ENCODE measurements at regions not wholly inside any gene's neighbourhood (a gene's known extent, or its start where the extent isn't known, plus 50 kb on each side); places are given as distances from the start of the nearest gene placed in this dataset.
"Not testable (repeated sequence)": the region's sequence is repeated elsewhere in the genome, so short reads cannot be mapped to it uniquely, and the experiment has no call there.

- H2AFZ ChIP-seq (ENCODE audit: low read length): no peak overlapping the region
- no peak overlapping the region for H3K4me2 ChIP-seq (ENCODE audit: low read depth, low read length, poor library complexity, severe bottlenecking)
- DNase-seq: no peak
- no peaks in the 10 kb centered on the region for H3K9me2 ChIP-seq (replicated peaks; ENCODE audit: insufficient read depth, low read length)
- no peaks in the 10 kb centered on the region for H3K79me2 ChIP-seq (ENCODE audit: low read length)
- no peak overlapping the region for H3K27ac ChIP-seq (ENCODE audit: low read length)
- no peak overlapping the region for H3K9ac ChIP-seq (ENCODE audit: low read length)
- H3K9me3 ChIP-seq (ENCODE audit: low read length): no peaks in the 10 kb centered on the region
- no peaks in the 10 kb centered on the region for H3K27me3 ChIP-seq (ENCODE audit: low read length)
- no peaks in the 10 kb centered on the region for H3K4me1 ChIP-seq (ENCODE audit: low read length)
- H3K4me3 ChIP-seq (ENCODE audit: low read length): no peak overlapping the region
- no peaks in the 10 kb centered on the region for H4K20me1 ChIP-seq (ENCODE audit: insufficient read depth, low read depth, low read length)
- H3K36me3 ChIP-seq (ENCODE audit: insufficient read depth, low read length): no peaks in the 10 kb centered on the region
Measured at GRCh38 chr9:106220415-106220814, 526.1 kb downstream of the TMEM38B start.

DNA sequence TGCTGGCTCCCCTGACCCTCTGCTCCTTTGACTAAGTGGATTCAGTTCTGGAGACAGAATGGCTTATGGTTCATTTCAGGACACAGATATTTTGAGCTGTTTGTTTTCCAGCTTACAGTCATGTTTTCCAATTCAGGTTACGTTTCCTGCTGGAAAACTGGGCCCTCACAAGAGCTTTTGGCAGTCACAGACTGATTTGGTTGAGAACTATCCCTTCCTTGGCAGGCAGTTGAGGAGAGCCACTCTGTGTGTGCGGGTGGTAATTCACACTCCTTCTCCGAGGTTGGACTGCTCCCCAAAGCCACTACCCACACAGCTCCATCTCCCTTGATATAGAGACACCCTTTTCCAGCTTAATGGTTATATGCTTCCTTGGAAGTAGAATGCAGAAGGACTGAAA, 534.5 kb downstream of the TMEM38B start:
- DNase-seq: no peak
- Histone ChIP-seq H3K9me3 (ENCODE audit: low read length) (no peaks in the 10 kb centered on the region), H3K9me2 (replicated peaks; ENCODE audit: insufficient read depth, low read length) (no peaks in the 10 kb centered on the region), H3K9ac (ENCODE audit: low read length) (no peak overlapping the region), H3K36me3 (ENCODE audit: insufficient read depth, low read length) (no peaks in the 10 kb centered on the region), H3K27ac (ENCODE audit: low read length) (no peak overlapping the region), H2AFZ (ENCODE audit: low read length) (no peak overlapping the region), H4K20me1 (ENCODE audit: insufficient read depth, low read depth, low read length) (no peaks in the 10 kb centered on the region), H3K4me1 (ENCODE audit: low read length) (peaks cover 4% of the 10 kb centered on the region; the same call in 1 of the 2 replicates), H3K4me2 (ENCODE audit: low read depth, low read length, poor library complexity, severe bottlenecking) (no peak overlapping the region), H3K27me3 (ENCODE audit: low read length) (no peaks in the 10 kb centered on the region), H3K4me3 (ENCODE audit: low read length) (no peak overlapping the region), H3K79me2 (ENCODE audit: low read length) (no peaks in the 10 kb centered on the region)

DNA sequence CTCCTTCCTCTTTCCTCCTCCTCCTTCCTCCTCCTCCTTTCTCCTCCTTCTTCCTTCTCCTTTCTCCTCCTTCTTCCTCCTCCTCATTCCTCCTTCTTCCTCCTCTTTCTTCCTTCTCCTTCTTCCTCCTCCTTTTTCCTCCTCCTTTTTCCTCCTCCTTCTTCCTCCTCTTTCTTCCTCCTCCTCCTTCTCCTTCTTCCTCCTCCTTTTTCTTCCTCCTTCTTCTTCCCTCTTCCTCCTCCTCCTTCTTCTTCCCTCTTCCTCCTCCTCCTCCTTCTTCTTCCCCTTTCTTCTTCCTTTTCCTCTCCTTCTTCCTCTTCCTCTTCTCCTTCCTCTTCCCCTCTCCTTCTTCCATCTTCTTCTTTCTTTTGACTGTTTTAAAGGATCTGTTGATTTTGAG, 538.8 kb downstream of the TMEM38B start:
- Histone ChIP-seq H3K4me1 (ENCODE audit: low read length) (no peaks in the 10 kb centered on the region), H3K9me3 (ENCODE audit: low read length) (no peaks in the 10 kb centered on the region), H3K27ac (ENCODE audit: low read length) (no peak overlapping the region), H3K9me2 (replicated peaks; ENCODE audit: insufficient read depth, low read length) (no peaks in the 10 kb centered on the region), H3K79me2 (ENCODE audit: low read length) (no peaks in the 10 kb centered on the region), H3K4me2 (ENCODE audit: low read depth, low read length, poor library complexity, severe bottlenecking) (no peak overlapping the region), H3K27me3 (ENCODE audit: low read length) (no peaks in the 10 kb centered on the region), H4K20me1 (ENCODE audit: insufficient read depth, low read depth, low read length) (no peaks in the 10 kb centered on the region), H2AFZ (ENCODE audit: low read length) (no peak overlapping the region), H3K9ac (ENCODE audit: low read length) (no peak overlapping the region), H3K36me3 (ENCODE audit: insufficient read depth, low read length) (no peaks in the 10 kb centered on the region), H3K4me3 (ENCODE audit: low read length) (no peak overlapping the region)
- DNase-seq: no peak

- not testable (repeated sequence) for H3K9ac ChIP-seq (ENCODE audit: low read length); H3K79me2 ChIP-seq (ENCODE audit: low read length); H3K9me3 ChIP-seq (ENCODE audit: low read length); H3K4me3 ChIP-seq (ENCODE audit: low read length); H3K4me1 ChIP-seq (ENCODE audit: low read length); H2AFZ ChIP-seq (ENCODE audit: low read length); H3K27ac ChIP-seq (ENCODE audit: low read length); H3K27me3 ChIP-seq (ENCODE audit: low read length); H4K20me1 ChIP-seq (ENCODE audit: insufficient read depth, low read depth, low read length); H3K4me2 ChIP-seq (ENCODE audit: low read depth, low read length, poor library complexity, severe bottlenecking); H3K36me3 ChIP-seq (ENCODE audit: insufficient read depth, low read length); H3K9me2 ChIP-seq (replicated peaks; ENCODE audit: insufficient read depth, low read length); DNase-seq
Measured at GRCh38 chr9:106260908-106261307, 566.6 kb downstream of the TMEM38B start.

- Histone ChIP-seq H3K4me3 (ENCODE audit: low read length) (no peak overlapping the region), H3K4me1 (ENCODE audit: low read length) (no peaks in the 10 kb centered on the region), H3K9ac (ENCODE audit: low read length) (no peak overlapping the region), H3K27ac (ENCODE audit: low read length) (no peak overlapping the region), H3K4me2 (ENCODE audit: low read depth, low read length, poor library complexity, severe bottlenecking) (no peak overlapping the region), H3K27me3 (ENCODE audit: low read length) (no peaks in the 10 kb centered on the region), H2AFZ (ENCODE audit: low read length) (no peak overlapping the region), H3K9me2 (replicated peaks; ENCODE audit: insufficient read depth, low read length) (0 out of 2 replicates have a peak, but pooled peaks cover 3% of the 10 kb centered on the region), H3K79me2 (ENCODE audit: low read length) (no peaks in the 10 kb centered on the region), H3K9me3 (ENCODE audit: low read length) (no peaks in the 10 kb centered on the region), H3K36me3 (ENCODE audit: insufficient read depth, low read length) (no peaks in the 10 kb centered on the region), H4K20me1 (ENCODE audit: insufficient read depth, low read depth, low read length) (no peaks in the 10 kb centered on the region)
- DNase-seq: no peak
Measured at GRCh38 chr9:106277966-106278365, 583.6 kb downstream of the TMEM38B start.

- no peaks in the 10 kb centered on the region for H3K4me1 ChIP-seq (ENCODE audit: low read length)
- H3K4me3 ChIP-seq (ENCODE audit: low read length): no peak overlapping the region
- H3K9ac ChIP-seq (ENCODE audit: low read length): no peak overlapping the region
- no peak overlapping the region for H2AFZ ChIP-seq (ENCODE audit: low read length)
- H3K27me3 ChIP-seq (ENCODE audit: low read length): no peaks in the 10 kb centered on the region
- H3K9me3 ChIP-seq (ENCODE audit: low read length): no peaks in the 10 kb centered on the region
- H3K79me2 ChIP-seq (ENCODE audit: low read length): no peaks in the 10 kb centered on the region
- 0 out of 2 replicates have a peak, but pooled peaks cover 3% of the 10 kb centered on the region for H3K9me2 ChIP-seq (replicated peaks; ENCODE audit: insufficient read depth, low read length)
- peak; percentile 0 for DNase-seq
- H3K36me3 ChIP-seq (ENCODE audit: insufficient read depth, low read length): no peaks in the 10 kb centered on the region
- no peak overlapping the region for H3K27ac ChIP-seq (ENCODE audit: low read length)
- H3K4me2 ChIP-seq (ENCODE audit: low read depth, low read length, poor library complexity, severe bottlenecking): no peak overlapping the region
- no peaks in the 10 kb centered on the region for H4K20me1 ChIP-seq (ENCODE audit: insufficient read depth, low read depth, low read length)
Measured at GRCh38 chr9:106283769-106284168, 579.2 kb upstream of the ZNF462 start.

DNA sequence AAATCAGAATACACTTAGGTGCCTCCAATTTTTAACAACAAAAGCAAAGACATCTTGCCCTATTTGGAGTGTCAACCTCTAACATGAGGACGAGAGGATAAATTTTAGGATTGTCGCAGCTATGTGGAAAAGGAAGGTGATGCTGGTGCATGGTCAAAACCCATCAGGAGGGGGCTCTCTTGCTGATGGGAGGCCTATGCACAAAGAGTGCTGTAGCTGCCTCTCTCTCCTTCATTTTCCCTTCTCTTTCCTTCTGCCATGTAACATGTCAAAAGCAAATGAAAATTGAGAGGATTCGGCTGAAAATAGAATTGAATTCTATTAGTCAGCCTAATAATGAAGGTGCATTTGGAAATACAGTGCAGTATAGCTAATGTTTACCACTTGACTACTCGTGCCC, 578.7 kb upstream of the ZNF462 start:
- peak; percentile 31 for DNase-seq
- Histone ChIP-seq H3K27me3 (ENCODE audit: low read length) (no peaks in the 10 kb centered on the region), H3K79me2 (ENCODE audit: low read length) (no peaks in the 10 kb centered on the region), H3K9ac (ENCODE audit: low read length) (no peak overlapping the region), H2AFZ (ENCODE audit: low read length) (no peak overlapping the region), H3K27ac (ENCODE audit: low read length) (no peak overlapping the region), H3K9me2 (replicated peaks; ENCODE audit: insufficient read depth, low read length) (0 out of 2 replicates have a peak, but pooled peaks cover 3% of the 10 kb centered on the region), H3K4me1 (ENCODE audit: low read length) (no peaks in the 10 kb centered on the region), H3K9me3 (ENCODE audit: low read length) (no peaks in the 10 kb centered on the region), H3K36me3 (ENCODE audit: insufficient read depth, low read length) (no peaks in the 10 kb centered on the region), H3K4me3 (ENCODE audit: low read length) (no peak overlapping the region), H4K20me1 (ENCODE audit: insufficient read depth, low read depth, low read length) (no peaks in the 10 kb centered on the region), H3K4me2 (ENCODE audit: low read depth, low read length, poor library complexity, severe bottlenecking) (no peak overlapping the region)

GRCh38 chr9:106286249-106286648, 576.7 kb upstream of the ZNF462 start:
- Histone ChIP-seq H3K9me3 (ENCODE audit: low read length) (no peaks in the 10 kb centered on the region), H3K9me2 (replicated peaks; ENCODE audit: insufficient read depth, low read length) (0 out of 2 replicates have a peak, but pooled peaks cover 3% of the 10 kb centered on the region), H4K20me1 (ENCODE audit: insufficient read depth, low read depth, low read length) (no peaks in the 10 kb centered on the region), H3K4me1 (ENCODE audit: low read length) (no peaks in the 10 kb centered on the region), H3K27me3 (ENCODE audit: low read length) (no peaks in the 10 kb centered on the region), H3K4me2 (ENCODE audit: low read depth, low read length, poor library complexity, severe bottlenecking) (no peak overlapping the region), H3K4me3 (ENCODE audit: low read length) (no peak overlapping the region), H2AFZ (ENCODE audit: low read length) (no peak overlapping the region), H3K79me2 (ENCODE audit: low read length) (no peaks in the 10 kb centered on the region), H3K27ac (ENCODE audit: low read length) (no peak overlapping the region), H3K36me3 (ENCODE audit: insufficient read depth, low read length) (no peaks in the 10 kb centered on the region), H3K9ac (ENCODE audit: low read length) (no peak overlapping the region)
- DNase-seq: peak; percentile 40

DNA sequence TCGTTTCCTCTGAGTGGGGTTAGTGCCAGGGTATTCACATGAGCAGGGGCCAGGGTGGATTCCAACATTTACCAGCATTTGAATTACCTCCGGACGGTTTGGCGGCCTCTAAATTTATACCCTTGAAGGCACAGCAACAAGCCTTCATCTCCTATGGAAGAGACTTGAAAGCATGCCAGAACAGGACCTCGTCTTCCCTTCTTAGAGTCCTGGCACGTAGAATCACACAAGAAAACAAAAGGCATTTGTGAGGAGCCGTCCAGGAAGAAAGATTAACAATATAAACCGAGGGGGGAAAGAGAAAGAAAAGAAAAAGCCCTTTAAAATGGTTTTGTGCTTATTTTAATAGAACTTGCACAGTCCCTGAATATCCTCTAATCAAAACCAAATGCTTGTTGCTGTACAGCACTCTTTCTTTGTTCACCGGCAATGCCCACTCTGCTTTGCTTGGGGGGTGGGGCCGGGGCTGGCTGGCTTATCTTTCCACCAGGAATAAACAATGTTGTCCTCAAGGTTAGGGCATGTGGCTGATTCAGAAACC, 575.8 kb upstream of the ZNF462 start:
- H3K27me3 ChIP-seq (ENCODE audit: low read length): no peaks in the 10 kb centered on the region
- H3K4me2 ChIP-seq (ENCODE audit: low read depth, low read length, poor library complexity, severe bottlenecking): no peak overlapping the region
- no peak overlapping the region for H3K4me3 ChIP-seq (ENCODE audit: low read length)
- H3K36me3 ChIP-seq (ENCODE audit: insufficient read depth, low read length): no peaks in the 10 kb centered on the region
- H4K20me1 ChIP-seq (ENCODE audit: insufficient read depth, low read depth, low read length): no peaks in the 10 kb centered on the region
- H3K4me1 ChIP-seq (ENCODE audit: low read length): no peaks in the 10 kb centered on the region
- H3K9me2 ChIP-seq (replicated peaks; ENCODE audit: insufficient read depth, low read length): 0 out of 2 replicates have a peak, but pooled peaks cover 2% of the 10 kb centered on the region
- H3K9ac ChIP-seq (ENCODE audit: low read length): no peak overlapping the region
- no peak overlapping the region for H2AFZ ChIP-seq (ENCODE audit: low read length)
- peak; percentile 15 for DNase-seq
- H3K9me3 ChIP-seq (ENCODE audit: low read length): no peaks in the 10 kb centered on the region
- H3K27ac ChIP-seq (ENCODE audit: low read length): no peak overlapping the region
- H3K79me2 ChIP-seq (ENCODE audit: low read length): no peaks in the 10 kb centered on the region

Data from Karpas-422 (cell line).